CD4-positive, CD25-positive, alpha-beta regulatory T cell (primary cell): ENCODE measurements at regions not wholly inside any gene's neighbourhood (a gene's known extent, or its start where the extent isn't known, plus 50 kb on each side); places are given as distances from the start of the nearest gene placed in this dataset.
"Not testable (repeated sequence)": the region's sequence is repeated elsewhere in the genome, so short reads cannot be mapped to it uniquely, and the experiment has no call there.

ENCODE experiments used
- ATAC-seq, 2 donors: fragments of 150-1000 bp; cut with Tn5 transposase; one replicate each; pipeline ENCODE4 v1.10.0; 2021; ENCODE audit warnings: low read depth in 2 of 2, moderate number of reproducible peaks in 2 of 2, moderate library complexity in 1 of 2
- DNase-seq, 3 donors: peaks; one replicate each; pipeline versions ENCODE4 v3.0.0 to v3.0.0-alpha.2; 2012 to 2022; ENCODE audit warnings: mixed read lengths in 1 of 3
- H3K27ac ChIP-seq: one replicate; pipeline ENCODE4 v1.7.0; 2013; ENCODE audit warnings: mild to moderate bottlenecking, low read length; ENCODE audit not compliant: insufficient read depth, poor library complexity, severe bottlenecking
- H3K27me3 ChIP-seq: one replicate; pipeline ENCODE4 v1.7.0; 2013; ENCODE audit warnings: low read length; ENCODE audit not compliant: control insufficient read depth, insufficient read depth
- H3K36me3 ChIP-seq: one replicate; pipeline ENCODE4 v1.7.0; 2013; ENCODE audit warnings: mild to moderate bottlenecking, low read length, moderate library complexity; ENCODE audit not compliant: control insufficient read depth, insufficient read depth
- H3K4me1 ChIP-seq: 2 replicates; pipeline ENCODE4 v1.7.0; 2013; ENCODE audit warnings: mild to moderate bottlenecking, low read length; ENCODE audit not compliant: insufficient read depth, control insufficient read depth, poor library complexity, severe bottlenecking
- H3K4me3 ChIP-seq: one replicate; pipeline ENCODE4 v1.7.0; 2013; ENCODE audit warnings: low read depth, mild to moderate bottlenecking, low read length, moderate library complexity
- H3K9me3 ChIP-seq, 2 experiments: 1 replicate in 1 of 2; 2 replicates in 1 of 2; pipeline ENCODE4 v1.7.0; 2013; ENCODE audit warnings: low read length in 2 of 2, mild to moderate bottlenecking in 1 of 2, moderate library complexity in 1 of 2; ENCODE audit not compliant: control insufficient read depth in 2 of 2
- H3K27ac Mint-ChIP-seq, 3 donors: one replicate each; pipeline ENCODE4 v1.8.0; 2020 to 2022; ENCODE audit warnings: mild to moderate bottlenecking in 3 of 3, mixed read lengths in 3 of 3, moderate library complexity in 2 of 3
- H3K27me3 Mint-ChIP-seq: one replicate; pipeline ENCODE4 v1.8.0; 2022; ENCODE audit warnings: mild to moderate bottlenecking, mixed read lengths
- H3K36me3 Mint-ChIP-seq: one replicate; pipeline ENCODE4 v1.8.0; 2020; ENCODE audit warnings: mixed read lengths
- H3K4me1 Mint-ChIP-seq, 4 donors: one replicate each; pipeline ENCODE4 v1.8.0; 2020 to 2022; ENCODE audit warnings: mixed read lengths in 4 of 4, mild to moderate bottlenecking in 1 of 4
- H3K4me3 Mint-ChIP-seq, 4 donors: one replicate each; pipeline ENCODE4 v1.8.0; 2020 to 2022; ENCODE audit warnings: mild to moderate bottlenecking in 4 of 4, mixed read lengths in 4 of 4, moderate library complexity in 3 of 4
- H3K9me3 Mint-ChIP-seq, 7 donors: one replicate each; pipeline ENCODE4 v1.8.0; 2020 to 2022; ENCODE audit warnings: mixed read lengths in 7 of 7, mild to moderate bottlenecking in 3 of 7, moderate library complexity in 2 of 7

DNA sequence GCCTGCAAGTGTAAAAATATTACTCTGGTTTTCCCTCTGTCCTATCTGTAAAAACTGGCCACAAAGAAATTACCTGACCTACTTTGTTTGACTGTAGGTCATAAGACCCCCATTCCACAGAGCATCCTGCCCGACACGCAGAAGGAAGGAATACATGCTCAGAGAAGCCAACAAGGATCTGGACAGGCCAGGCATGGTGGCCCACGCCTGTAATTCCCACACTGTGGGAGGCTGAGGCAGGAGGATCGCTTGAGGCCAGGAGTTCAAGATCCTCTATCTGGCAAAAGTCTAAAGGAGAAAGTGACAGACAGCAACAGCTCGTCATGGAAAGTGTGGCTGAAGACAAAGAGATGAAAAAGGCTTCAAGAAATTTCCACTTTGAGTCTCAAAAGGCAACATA is 78.2 kb upstream of the RNU2-1 start:
- no peak overlapping the region for H3K27ac ChIP-seq
- no peaks in the 10 kb centered on the region for H3K9me3 ChIP-seq
- H3K9me3 Mint-ChIP-seq = no peaks in the 10 kb centered on the region
- no peaks in the 10 kb centered on the region for H3K36me3 Mint-ChIP-seq
- no peak for ATAC-seq
- peak overlapping the region in 1 of 3 donors; percentile 75 for H3K27ac Mint-ChIP-seq
- no peak for DNase-seq
- H3K36me3 ChIP-seq = no peaks in the 10 kb centered on the region
- peaks cover 0 to 5% (median 0%) of the 10 kb centered on the region in 4 donors for H3K4me1 Mint-ChIP-seq
- H3K27me3 Mint-ChIP-seq = no peaks in the 10 kb centered on the region
- H3K4me3 ChIP-seq = no peak overlapping the region
- H3K4me3 Mint-ChIP-seq = peak overlapping the region in 2 of 4 donors; percentile 45 to 76
- no peaks in the 10 kb centered on the region for H3K27me3 ChIP-seq
- H3K4me1 ChIP-seq = no peaks in the 10 kb centered on the region

DNA sequence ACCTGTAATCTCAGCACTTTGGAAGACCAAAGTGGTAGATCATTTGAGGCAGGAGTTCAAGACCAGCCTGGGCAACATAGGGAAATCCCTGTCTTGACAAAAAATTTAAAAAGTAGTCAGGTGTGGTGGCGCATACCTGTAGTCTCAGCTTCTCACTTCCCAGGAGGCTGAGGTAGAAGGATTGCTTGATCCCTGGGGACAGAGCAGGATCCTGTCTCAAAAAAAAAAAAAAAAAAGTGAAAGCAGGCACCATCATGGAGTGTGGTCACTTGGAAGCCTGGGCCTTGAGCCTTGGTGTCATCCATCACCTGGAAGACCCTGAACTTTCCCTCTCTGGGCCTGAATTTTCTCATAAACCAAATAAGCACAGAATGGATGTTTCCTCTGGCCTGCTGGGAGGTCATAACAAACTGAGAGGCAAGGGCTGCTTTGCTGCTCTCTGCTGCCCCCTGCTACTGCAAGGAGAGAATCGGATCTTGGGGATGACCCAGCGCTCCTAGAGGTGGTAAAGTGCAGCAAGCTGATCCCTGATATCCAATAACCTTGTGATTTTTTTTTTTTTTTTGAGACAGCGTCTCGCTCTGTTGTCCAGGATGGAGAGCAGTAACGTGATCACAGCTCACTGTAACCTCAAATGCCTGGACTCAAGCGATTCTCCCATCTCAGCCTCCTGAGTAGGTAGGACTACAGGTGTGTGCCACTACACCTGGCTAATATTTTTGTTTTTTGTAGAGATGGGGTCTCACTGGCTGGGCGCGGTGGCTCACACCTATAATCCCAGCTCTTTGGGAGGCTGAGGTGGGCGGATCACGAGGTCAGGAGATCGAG is 75.9 kb upstream of the RNU2-1 start:
- H3K4me3 Mint-ChIP-seq = peak overlapping the region in 1 of 4 donors; percentile 51
- DNase-seq = no peak
- ATAC-seq = no peak
- Histone ChIP-seq H3K36me3 (no peaks in the 10 kb centered on the region), H3K27ac (no peak overlapping the region), H3K9me3 (no peaks in the 10 kb centered on the region), H3K27me3 (no peaks in the 10 kb centered on the region), H3K4me1 (no peaks in the 10 kb centered on the region), H3K4me3 (no peak overlapping the region)
- no peaks in the 10 kb centered on the region for H3K27me3 Mint-ChIP-seq
- no peaks in the 10 kb centered on the region for H3K4me1 Mint-ChIP-seq
- no peaks in the 10 kb centered on the region for H3K36me3 Mint-ChIP-seq
- H3K9me3 Mint-ChIP-seq = no peaks in the 10 kb centered on the region
- no peak overlapping the region for H3K27ac Mint-ChIP-seq

DNA sequence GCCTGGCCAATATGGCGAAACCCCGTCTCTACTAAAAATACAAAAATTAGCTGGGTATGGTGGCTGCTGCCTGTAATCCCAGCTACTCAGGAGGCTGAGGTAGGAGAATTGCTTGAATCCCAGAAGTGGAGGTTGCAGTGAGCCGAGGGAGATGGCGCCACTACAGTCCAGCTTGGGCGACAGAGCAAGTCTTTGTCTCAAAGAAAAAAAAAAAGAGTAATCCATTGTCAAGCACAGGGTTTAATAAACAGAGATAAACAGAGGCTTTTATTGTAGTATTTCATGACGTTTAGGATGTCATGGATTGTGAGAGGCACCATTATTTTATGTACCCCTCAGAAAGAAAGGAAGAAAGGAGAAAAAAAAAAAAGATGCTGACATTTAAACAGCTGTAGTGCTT is 75.2 kb upstream of the RNU2-1 start:
- Mint-ChIP-seq H3K4me3 (no peak overlapping the region), H3K36me3 (no peaks in the 10 kb centered on the region), H3K27me3 (no peaks in the 10 kb centered on the region), H3K27ac (no peak overlapping the region), H3K4me1 (no peaks in the 10 kb centered on the region), H3K9me3 (no peaks in the 10 kb centered on the region)
- no peak for DNase-seq
- Histone ChIP-seq H3K36me3 (no peaks in the 10 kb centered on the region), H3K9me3 (no peaks in the 10 kb centered on the region), H3K27ac (no peak overlapping the region), H3K4me3 (no peak overlapping the region), H3K4me1 (no peaks in the 10 kb centered on the region), H3K27me3 (no peaks in the 10 kb centered on the region)
- ATAC-seq = no peak

DNA sequence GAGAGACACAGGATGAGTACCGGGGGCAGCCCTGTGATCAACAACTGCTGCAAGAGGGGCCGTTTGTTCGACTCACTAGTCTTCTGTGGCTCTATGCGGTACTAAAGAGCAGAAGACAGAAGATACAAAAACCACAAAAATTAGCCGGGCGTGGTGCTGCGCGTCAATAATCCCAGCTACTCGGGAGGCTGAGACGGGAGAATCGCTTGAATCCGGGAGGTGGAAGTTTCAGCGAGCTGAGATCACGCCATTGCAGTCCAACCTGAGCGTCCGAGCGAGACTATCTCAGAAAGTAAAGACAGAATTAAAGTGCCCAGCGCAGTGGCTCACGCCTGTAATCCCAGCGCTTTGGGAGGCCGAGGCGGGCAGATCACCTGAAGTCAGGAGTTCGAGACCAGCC is 71.0 kb upstream of the RNU2-1 start:
- H3K36me3 ChIP-seq = not testable (repeated sequence)

DNA sequence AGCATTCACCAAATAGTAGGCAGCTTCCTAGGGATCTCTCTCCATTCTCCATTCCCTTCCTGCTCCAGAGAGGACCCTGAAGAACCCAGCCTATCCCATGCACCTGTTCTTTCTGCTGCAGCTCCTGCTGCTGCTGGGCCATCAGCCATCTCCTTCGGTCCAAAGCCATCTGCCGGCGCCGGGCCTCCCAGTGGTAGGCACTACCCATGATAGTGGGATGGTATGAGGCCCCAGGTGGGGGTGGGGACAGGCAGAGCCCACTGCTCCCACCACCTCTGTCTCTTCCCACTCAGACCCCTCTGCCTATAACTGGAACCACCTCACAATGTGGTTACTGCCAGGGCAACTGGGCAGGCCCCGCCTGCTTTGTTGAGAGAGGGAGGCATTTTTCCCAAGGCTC is 69.3 kb upstream of the RNU2-1 start:
- not testable (repeated sequence) for H3K27me3 ChIP-seq, H3K9me3 Mint-ChIP-seq, ATAC-seq

More for the DNA sequence above, 71.0 kb upstream of the RNU2-1 start:
- H3K4me1 ChIP-seq, H3K4me3 Mint-ChIP-seq, H3K27ac ChIP-seq, H3K36me3 Mint-ChIP-seq, DNase-seq, H3K9me3 Mint-ChIP-seq, H3K4me3 ChIP-seq, ATAC-seq, H3K4me1 Mint-ChIP-seq, H3K27ac Mint-ChIP-seq, H3K27me3 Mint-ChIP-seq, H3K27me3 ChIP-seq, H3K9me3 ChIP-seq: not testable (repeated sequence)

DNA sequence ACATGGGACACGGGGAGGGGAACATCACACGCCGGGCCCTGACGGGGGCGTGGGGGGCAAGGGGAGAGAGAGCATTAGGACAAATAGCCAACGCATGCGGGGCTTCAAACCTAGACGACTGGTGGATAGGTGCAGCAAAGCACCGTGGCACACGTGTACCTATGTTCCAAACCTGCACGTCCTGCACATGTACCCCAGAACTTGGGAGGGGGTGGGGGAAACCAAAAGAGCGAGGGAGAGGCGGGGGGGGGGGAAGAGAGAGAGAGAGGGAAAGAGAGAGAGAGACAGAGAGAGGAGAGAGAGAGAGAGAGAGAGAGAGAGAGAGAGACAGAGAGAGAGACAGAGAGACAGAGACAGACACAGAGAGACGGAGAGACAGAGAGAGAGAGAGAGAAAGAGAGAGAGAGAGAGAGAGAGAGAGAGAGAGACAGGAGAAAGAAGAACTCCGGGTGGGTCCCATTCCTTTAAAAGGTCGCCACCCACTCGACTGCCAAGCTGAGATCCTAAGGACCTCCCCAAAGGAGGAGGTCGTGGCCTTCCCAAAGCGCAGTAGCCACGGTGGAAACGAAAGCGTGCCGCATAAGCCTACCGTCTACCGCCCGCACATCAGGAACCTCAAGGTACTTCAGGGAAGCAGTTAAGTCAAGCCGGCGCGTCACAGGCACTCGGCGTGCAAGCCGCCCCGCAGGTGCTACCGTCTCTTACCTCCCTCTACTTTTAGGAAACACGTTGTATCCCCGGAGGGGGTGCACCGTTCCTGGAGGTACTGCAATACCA is 65.7 kb upstream of the RNU2-1 start:
- not testable (repeated sequence) for H3K9me3 Mint-ChIP-seq, H3K36me3 Mint-ChIP-seq, H3K27me3 ChIP-seq, H3K4me1 Mint-ChIP-seq, ATAC-seq, H3K27ac ChIP-seq, H3K9me3 ChIP-seq, DNase-seq, H3K4me1 ChIP-seq, H3K36me3 ChIP-seq, H3K4me3 Mint-ChIP-seq, H3K27me3 Mint-ChIP-seq, H3K4me3 ChIP-seq, H3K27ac Mint-ChIP-seq

More for the DNA sequence above, 69.3 kb upstream of the RNU2-1 start:
- not testable (repeated sequence) for H3K36me3 ChIP-seq, H3K36me3 Mint-ChIP-seq, H3K4me3 Mint-ChIP-seq, H3K4me1 Mint-ChIP-seq, H3K4me3 ChIP-seq, H3K27me3 Mint-ChIP-seq, H3K4me1 ChIP-seq, H3K9me3 ChIP-seq, DNase-seq, H3K27ac ChIP-seq, H3K27ac Mint-ChIP-seq

DNA sequence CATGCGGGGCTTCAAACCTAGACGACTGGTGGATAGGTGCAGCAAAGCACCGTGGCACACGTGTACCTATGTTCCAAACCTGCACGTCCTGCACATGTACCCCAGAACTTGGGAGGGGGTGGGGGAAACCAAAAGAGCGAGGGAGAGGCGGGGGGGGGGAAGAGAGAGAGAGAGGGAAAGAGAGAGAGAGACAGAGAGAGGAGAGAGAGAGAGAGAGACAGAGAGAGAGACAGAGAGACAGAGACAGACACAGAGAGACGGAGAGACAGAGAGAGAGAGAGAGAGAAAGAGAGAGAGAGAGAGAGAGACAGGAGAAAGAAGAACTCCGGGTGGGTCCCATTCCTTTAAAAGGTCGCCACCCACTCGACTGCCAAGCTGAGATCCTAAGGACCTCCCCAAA is 55.9 kb upstream of the RNU2-1 start:
- not testable (repeated sequence) for H3K27ac Mint-ChIP-seq, H3K36me3 Mint-ChIP-seq, H3K27me3 Mint-ChIP-seq, H3K36me3 ChIP-seq, H3K4me1 ChIP-seq, H3K9me3 ChIP-seq, ATAC-seq, H3K4me3 ChIP-seq, H3K4me3 Mint-ChIP-seq, H3K27ac ChIP-seq, H3K9me3 Mint-ChIP-seq, H3K27me3 ChIP-seq, DNase-seq, H3K4me1 Mint-ChIP-seq

DNA sequence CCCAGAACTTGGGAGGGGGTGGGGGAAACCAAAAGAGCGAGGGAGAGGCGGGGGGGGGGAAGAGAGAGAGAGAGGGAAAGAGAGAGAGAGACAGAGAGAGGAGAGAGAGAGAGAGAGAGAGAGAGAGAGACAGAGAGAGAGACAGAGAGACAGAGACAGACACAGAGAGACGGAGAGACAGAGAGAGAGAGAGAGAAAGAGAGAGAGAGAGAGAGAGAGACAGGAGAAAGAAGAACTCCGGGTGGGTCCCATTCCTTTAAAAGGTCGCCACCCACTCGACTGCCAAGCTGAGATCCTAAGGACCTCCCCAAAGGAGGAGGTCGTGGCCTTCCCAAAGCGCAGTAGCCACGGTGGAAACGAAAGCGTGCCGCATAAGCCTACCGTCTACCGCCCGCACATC is 49.8 kb upstream of the RNU2-1 start:
- not testable (repeated sequence) for H3K9me3 Mint-ChIP-seq, H3K4me1 ChIP-seq, H3K36me3 Mint-ChIP-seq, H3K27me3 Mint-ChIP-seq, H3K27ac ChIP-seq, H3K36me3 ChIP-seq, H3K27ac Mint-ChIP-seq, ATAC-seq, H3K4me3 Mint-ChIP-seq, H3K27me3 ChIP-seq, H3K9me3 ChIP-seq, H3K4me3 ChIP-seq, H3K4me1 Mint-ChIP-seq
- DNase-seq = peak in 1 of 3 donors; percentile 23
